HT-29 (cell line): ENCODE measurements at regions not wholly inside any gene's neighbourhood (a gene's known extent, or its start where the extent isn't known, plus 50 kb on each side); places are given as distances from the start of the nearest gene placed in this dataset.
"Not testable (repeated sequence)": the region's sequence is repeated elsewhere in the genome, so short reads cannot be mapped to it uniquely, and the experiment has no call there.

Experiments
- DNase-seq: peaks from one replicate; pipeline ENCODE4 v3.0.0-alpha.2; 2015; ENCODE audit warnings: low spot score

- DNase-seq, result not testable (repeated sequence)
Observed at GRCh38 chr21:10405331-10405730, 116.1 kb upstream of the TPTE start.

GRCh38 chr21:10409786-10410185 lies 111.6 kb upstream of the TPTE start:
- not testable (repeated sequence) for DNase-seq

- DNase-seq, result not testable (repeated sequence)
Observed at GRCh38 chr21:10410354-10410929, 110.9 kb upstream of the TPTE start.

- DNase-seq, result not testable (repeated sequence)
Observed at GRCh38 chr21:10411776-10412526, 109.4 kb upstream of the TPTE start.

GRCh38 chr21:10412928-10413246 lies 108.5 kb upstream of the TPTE start:
- not testable (repeated sequence) for DNase-seq

- not testable (repeated sequence) for DNase-seq
Observed at GRCh38 chr21:10413247-10414120, 107.9 kb upstream of the TPTE start.

- not testable (repeated sequence) for DNase-seq
Observed at GRCh38 chr21:10414121-10414924, 107.1 kb upstream of the TPTE start.

- not testable (repeated sequence) for DNase-seq
Observed at GRCh38 chr21:10414925-10415254, 106.5 kb upstream of the TPTE start.

GRCh38 chr21:10415456-10415855 lies 105.9 kb upstream of the TPTE start:
- not testable (repeated sequence) for DNase-seq

- DNase-seq, result not testable (repeated sequence)
Observed at GRCh38 chr21:10415859-10416258, 105.5 kb upstream of the TPTE start.

- peak; percentile 35 for DNase-seq
Observed at GRCh38 chr21:10416691-10417447, 104.5 kb upstream of the TPTE start.

GRCh38 chr21:10417551-10418002 lies 103.8 kb upstream of the TPTE start:
- not testable (repeated sequence) for DNase-seq

GRCh38 chr21:10418250-10419048 lies 102.9 kb upstream of the TPTE start:
- DNase-seq, result not testable (repeated sequence)

GRCh38 chr21:10421199-10421598 lies 100.2 kb upstream of the TPTE start:
- not testable (repeated sequence) for DNase-seq

- DNase-seq, result not testable (repeated sequence)
Observed at GRCh38 chr21:10421601-10422000, 99.8 kb upstream of the TPTE start.

GRCh38 chr21:10424097-10424886 lies 97.1 kb upstream of the TPTE start:
- not testable (repeated sequence) for DNase-seq

- not testable (repeated sequence) for DNase-seq
Observed at GRCh38 chr21:10424887-10425145, 96.6 kb upstream of the TPTE start.

GRCh38 chr21:10425856-10426255 lies 95.5 kb upstream of the TPTE start:
- no peak for DNase-seq

GRCh38 chr21:10426812-10427211 lies 94.6 kb upstream of the TPTE start:
- not testable (repeated sequence) for DNase-seq
